ENCODE measurements at regions not wholly inside any gene's neighbourhood (a gene's known extent, or its start where the extent isn't known, plus 50 kb on each side); places are given as distances from the start of the nearest gene placed in this dataset.

DNA sequence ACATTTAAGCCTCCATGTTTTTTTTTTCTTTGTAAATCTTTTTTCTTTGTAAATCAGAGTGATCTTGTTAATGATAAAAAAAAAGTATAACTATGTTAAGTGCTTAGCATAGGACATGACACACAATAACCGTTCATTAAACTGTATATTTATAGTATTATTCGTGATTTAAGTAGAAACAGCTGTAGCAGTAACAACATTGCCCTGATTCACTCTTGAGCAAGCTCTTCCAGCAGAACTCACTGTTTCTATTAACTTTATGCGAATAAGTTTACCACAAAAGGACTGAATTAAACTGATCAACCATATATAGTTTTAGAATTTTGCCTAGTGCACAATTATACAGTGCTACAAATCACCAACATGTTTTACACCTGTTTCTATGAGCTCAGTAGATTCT is 1338.0 kb upstream of the EYS start:
- TF ChIP-seq, protein P1, sequence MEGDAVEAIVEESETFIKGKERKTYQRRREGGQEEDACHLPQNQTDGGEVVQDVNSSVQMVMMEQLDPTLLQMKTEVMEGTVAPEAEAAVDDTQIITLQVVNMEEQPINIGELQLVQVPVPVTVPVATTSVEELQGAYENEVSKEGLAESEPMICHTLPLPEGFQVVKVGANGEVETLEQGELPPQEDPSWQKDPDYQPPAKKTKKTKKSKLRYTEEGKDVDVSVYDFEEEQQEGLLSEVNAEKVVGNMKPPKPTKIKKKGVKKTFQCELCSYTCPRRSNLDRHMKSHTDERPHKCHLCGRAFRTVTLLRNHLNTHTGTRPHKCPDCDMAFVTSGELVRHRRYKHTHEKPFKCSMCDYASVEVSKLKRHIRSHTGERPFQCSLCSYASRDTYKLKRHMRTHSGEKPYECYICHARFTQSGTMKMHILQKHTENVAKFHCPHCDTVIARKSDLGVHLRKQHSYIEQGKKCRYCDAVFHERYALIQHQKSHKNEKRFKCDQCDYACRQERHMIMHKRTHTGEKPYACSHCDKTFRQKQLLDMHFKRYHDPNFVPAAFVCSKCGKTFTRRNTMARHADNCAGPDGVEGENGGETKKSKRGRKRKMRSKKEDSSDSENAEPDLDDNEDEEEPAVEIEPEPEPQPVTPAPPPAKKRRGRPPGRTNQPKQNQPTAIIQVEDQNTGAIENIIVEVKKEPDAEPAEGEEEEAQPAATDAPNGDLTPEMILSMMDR (IDR thresholded peaks at IDR 0.05 in 2 of 3, conservative IDR thresholded peaks at IDR 0.05 in 1 of 3; ENCODE audit: control insufficient read depth in 2 of 3, extremely low read depth in 1 of 3, insufficient read depth in 1 of 3, low read depth in 3 of 3, low read length in 3 of 3), result no peak
- TF ChIP-seq NFYB (IDR thresholded peaks at IDR 0.05; ENCODE audit: insufficient read depth, low read depth, low read length) (no peak), CHD1 (IDR thresholded peaks at IDR 0.05; ENCODE audit: low read depth, low read length) (no peak), YBX1 (IDR thresholded peaks at IDR 0.05) (no peak), ETV6 (conservative IDR thresholded peaks at IDR 0.05 in 1 of 2, IDR thresholded peaks at IDR 0.05 in 1 of 2; ENCODE audit: borderline replicate concordance in 1 of 2, low read depth in 1 of 2) (no peak), POLR2A (IDR thresholded peaks at IDR 0.05; ENCODE audit: low read depth, low read length) (no peak), JUND (IDR thresholded peaks at IDR 0.05; ENCODE audit: low read depth, low read length) (no peak)
- TF ChIP-seq, protein P2, sequence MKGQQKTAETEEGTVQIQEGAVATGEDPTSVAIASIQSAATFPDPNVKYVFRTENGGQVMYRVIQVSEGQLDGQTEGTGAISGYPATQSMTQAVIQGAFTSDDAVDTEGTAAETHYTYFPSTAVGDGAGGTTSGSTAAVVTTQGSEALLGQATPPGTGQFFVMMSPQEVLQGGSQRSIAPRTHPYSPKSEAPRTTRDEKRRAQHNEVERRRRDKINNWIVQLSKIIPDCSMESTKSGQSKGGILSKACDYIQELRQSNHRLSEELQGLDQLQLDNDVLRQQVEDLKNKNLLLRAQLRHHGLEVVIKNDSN (IDR thresholded peaks at IDR 0.05; ENCODE audit: borderline replicate concordance, extremely low read length, insufficient read depth, low read depth, low read length), result no peak
